GM19043 (cell line): ENCODE measurements at regions not wholly inside any gene's neighbourhood (a gene's known extent, or its start where the extent isn't known, plus 50 kb on each side); places are given as distances from the start of the nearest gene placed in this dataset.
"Not testable (repeated sequence)": the region's sequence is repeated elsewhere in the genome, so short reads cannot be mapped to it uniquely, and the experiment has no call there.

Experiments used
- ATAC-seq: cut with Tn5 transposase; IDR thresholded peaks from one replicate; pipeline ENCODE4 v1.9.1; 2021; ENCODE audit warnings: low read depth; ENCODE audit not compliant: unreplicated experiment

DNA sequence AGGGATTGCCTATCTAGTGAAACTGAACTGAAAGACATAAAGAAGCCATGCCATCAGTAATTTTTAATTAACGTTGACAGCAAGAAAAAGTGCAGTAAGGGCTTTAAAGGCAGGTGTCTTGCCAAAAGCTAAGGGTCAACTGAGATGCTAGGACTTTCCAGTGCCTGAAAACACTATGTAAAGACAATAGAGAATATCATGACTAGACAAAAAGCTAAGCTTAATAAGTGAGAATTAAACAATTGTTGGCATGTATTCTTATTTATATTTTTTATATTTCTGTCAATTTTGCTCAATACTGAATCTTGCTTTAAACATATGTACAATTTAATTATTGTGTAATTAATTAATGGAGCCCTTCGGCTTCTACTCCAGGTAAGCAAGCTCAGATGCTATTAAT, 803.1 kb downstream of the IGSF11 start:
- no peak for ATAC-seq

DNA sequence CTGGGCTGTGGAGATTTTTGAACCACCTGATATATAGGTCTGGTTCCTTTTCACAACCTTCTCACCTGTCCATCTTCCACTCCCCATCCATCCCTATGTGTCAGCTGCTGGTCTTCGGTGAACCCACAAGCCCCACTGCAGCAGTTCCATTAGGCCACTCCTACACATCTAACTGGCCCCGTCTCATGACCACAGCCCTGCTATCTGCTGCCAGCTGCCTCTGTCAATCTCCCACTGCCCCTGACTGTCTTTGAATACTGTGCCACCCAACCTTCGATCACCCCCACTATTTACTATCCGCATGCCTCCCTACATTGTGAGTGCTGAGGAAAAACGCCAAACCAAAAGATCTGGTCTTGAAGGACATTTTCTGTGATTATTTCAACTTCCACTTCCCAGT, 795.4 kb downstream of the IGSF11 start:
- no peak for ATAC-seq

DNA sequence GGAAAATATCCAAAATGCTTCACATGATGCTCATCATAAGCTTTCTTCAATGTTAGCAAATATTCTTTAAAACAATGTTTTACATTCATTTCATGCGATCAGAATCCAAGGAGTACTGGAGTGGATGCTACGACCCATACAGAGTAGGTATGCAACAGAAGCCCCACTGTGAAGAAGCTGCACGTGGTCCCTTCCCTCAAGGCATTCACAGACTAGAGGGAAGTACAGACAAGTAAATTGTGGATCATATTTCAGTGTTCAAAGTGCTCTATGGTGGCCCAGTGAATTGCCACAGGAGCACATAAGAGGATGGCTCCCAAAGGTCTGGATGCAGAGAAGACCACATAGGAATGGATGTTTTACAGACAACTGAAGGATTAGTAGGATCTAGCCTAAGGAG, 789.9 kb downstream of the IGSF11 start:
- ATAC-seq = no peak

DNA sequence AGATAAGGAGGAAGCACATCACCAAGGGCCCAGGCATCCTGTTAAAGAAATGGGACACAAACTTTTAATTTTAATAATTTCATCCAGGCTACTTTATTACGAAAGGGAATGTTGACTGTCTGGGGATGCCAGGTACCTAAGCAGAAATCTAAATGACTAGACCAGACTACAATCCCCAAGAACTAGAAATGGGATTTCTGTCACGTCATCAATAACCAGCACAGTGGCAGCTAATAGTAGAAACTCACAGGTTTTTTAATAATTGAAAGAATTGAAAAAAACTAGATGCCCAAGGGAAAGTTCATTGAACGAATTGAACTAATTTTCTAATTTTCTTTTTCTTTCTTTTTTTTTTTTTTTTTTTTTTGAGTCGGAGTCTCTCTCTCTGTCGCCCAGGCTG, 789.3 kb downstream of the IGSF11 start:
- no peak for ATAC-seq

DNA sequence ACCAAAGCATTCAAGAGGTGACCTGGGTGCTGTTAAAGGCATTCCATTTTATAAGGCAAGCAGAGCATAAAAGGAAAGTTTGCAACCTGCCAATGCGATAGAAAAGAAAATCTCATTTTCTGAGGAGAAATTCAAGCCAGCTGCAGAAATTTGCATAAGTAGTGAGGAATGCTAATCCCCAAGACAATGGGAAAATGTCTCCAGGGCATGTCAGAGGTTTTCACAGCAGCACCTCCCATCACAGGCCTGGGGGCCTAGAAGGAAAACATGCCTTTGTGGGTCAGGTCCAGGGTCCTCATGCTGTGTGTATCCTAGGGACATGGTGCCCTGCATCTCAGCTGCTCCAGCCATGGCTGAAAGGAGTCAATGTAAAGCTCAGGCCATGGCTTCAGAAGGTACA, 775.8 kb downstream of the IGSF11 start:
- ATAC-seq = not testable (repeated sequence)

DNA sequence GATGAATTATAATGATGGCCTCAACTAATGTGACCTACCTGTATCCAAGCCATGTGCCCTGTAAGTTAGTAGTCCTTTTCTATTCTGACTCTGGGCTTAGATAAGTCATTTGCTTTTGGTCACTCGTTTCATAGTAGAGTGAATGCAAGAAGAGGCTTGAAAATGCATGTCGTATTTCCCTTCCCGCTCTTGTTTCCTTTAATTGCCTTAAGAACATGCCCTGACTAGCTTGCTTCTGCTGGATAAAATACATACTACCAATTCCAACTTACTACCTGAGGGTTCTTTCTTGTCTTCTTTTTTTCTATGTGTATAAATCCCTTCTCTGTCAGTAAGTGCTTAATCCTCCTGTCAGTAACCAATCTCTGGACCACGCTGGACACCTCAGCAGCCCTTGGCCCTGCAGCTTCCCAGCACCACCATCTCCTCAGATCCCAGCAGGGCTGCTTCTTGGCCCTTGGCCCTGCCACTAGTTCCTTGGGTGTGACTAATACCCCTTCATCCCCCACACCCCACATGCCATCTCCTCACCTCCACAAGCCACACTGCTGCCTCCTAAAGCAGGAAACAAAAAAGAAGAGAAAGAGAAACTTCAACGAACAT, 771.7 kb downstream of the IGSF11 start:
- ATAC-seq = no peak

DNA sequence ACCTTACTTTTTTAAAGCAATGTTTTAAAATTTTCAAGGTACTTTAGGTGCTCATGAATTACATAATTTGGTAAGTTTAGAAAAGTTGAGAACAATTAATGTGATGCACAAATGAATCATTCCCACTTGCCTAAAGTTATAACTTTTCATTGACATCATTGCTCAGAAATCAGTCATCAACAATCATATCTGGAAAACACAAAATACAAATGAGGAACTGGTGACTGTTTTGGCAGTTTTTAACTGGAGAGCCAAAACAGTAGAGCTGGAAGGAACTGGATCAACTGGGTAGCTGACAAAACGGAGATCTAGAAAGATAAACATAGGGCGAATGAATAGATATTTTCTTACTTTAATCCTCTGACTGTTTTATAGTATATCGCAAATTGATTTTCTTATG, 767.1 kb downstream of the IGSF11 start:
- no peak for ATAC-seq

DNA sequence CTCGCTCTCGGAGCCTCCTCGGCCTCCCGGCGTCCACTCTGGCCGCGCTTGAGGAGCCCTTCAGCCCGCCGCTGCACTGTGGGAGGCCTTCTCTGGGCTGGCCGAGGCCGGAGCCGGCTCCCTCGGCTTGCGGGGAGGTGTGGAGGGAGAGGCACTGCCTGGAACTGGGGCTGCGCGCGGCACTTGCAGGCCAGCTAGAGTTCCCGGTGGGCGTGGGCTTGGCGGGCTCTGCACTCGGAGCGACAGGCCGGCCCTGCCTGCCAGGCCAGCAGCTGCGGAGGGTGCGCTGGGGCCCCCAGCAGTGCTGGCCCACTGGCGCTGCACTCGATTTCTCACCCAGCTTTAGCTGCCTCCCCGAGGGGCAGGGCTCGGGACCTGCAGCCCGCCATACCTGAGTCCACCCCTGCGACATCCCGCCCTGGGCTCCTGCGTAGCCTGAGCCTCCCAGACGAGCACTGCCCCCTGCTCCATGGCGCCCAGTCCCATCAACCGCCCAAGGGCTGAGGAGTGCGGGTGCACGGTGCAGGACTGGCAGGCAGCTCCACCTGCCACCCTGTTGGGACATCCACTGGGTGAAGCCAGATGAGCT, 765.0 kb downstream of the IGSF11 start:
- ATAC-seq = no peak

DNA sequence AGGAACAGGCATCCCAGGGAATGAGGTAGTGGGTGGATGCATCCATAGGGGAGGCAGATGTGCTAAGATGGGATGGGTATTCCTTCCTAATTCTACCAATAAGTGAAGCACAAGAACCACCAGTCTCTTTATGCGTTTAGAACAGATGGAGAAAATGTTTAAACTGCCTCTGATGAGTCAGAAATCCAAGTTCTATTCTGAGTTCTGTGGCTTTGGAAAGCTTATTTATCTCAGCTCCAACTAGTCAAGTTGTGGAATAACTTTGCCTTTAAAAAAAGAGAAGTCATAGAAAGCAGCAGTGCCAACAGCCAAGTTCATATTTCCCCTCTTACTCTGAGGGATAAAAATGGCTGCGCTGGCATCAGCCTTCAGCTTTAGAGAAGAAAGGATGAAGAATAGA, 761.7 kb downstream of the IGSF11 start:
- ATAC-seq = no peak

DNA sequence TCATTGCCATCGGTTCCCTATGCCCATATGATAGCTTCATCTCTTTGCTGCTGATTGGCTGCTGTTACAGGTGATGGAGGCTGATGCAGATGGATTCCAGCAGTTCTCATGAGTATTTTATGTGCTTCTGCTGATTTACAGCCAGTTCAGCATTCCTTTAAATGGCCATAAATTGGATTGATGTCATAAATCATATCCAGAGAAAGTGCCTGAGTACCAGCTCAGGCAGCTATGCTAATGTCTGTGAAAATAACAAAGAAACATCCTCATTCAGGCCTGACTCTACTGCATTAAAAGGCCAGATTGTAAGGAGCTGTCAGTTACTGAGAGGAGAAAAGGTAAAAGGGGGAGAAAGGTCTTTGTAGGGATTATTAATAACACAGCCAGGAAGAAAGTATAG, 756.8 kb downstream of the IGSF11 start:
- no peak for ATAC-seq

DNA sequence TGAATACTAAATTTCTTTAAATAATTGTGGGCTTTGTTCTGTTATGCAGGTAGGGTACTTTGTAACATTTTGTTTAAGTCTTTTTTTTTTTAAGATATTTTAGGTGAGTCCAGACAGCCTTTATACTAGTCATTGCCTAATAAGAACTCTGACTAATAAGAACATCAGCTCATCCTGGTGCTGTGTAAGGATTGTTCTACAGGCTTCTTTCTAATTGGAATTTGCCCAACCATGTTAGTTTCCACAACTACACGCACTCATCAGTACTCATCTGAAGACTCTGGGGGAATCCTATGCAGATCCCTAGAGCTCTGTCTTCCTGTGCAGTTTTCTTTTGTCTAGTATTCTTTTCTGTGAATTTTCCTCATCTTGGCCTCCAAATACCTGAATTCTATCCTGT, 741.8 kb downstream of the IGSF11 start:
- ATAC-seq = no peak

DNA sequence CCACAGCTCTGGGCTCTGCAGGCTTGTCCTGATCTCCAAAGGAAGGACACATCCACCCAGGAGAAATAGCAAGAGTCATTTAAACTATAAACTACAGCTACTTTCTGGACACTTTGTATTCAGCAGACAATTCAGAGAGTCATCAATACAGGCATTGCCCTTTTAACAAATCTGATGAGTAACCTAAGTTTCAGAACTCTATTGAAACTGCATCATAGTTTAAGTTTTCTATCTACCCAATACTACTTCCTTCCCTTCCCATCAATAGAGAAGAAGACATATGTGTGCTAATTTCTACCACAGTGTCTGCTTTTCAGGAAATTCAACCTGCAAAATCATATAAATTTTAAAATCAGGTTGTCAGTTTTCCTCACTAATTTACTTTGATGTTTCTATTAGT, 736.5 kb downstream of the IGSF11 start:
- ATAC-seq = no peak

DNA sequence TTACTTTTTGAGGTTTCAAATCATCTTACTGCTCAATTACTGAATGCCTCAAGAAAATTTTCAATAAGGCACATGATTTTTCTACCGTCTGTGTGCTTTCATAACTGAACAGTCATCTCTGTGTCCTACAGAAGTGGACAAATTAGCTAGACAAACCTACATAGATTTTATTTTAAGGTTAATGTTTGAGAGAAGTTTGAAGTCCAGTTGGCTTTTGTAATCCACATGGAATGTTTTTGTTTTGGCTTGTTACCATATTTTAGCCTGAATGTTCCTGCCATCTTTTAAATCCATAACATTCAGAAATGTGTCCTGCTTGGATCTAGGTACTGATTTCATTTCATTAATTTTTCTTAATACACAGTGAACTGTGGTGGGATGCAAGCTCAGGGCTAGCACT, 730.1 kb downstream of the IGSF11 start:
- ATAC-seq = no peak

DNA sequence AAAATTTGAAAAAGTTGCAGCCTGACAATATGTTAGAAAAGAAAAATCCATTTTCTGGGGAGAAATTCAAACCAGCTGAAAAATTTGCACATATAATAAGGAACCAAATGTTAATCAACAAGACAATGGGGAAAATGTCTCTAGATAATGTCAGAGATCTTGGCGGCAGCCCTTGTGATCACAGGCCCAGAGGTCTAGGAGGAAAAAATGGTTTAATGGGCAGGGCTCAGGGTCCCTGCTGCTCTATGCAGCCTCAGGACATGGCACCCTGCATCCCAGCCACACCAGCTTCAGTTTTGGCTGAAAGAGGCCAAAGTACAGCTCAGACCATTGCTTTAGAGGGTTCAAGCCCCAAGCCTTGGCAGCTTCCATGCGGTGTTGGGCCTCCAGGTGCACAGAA, 701.9 kb downstream of the IGSF11 start:
- no peak for ATAC-seq

DNA sequence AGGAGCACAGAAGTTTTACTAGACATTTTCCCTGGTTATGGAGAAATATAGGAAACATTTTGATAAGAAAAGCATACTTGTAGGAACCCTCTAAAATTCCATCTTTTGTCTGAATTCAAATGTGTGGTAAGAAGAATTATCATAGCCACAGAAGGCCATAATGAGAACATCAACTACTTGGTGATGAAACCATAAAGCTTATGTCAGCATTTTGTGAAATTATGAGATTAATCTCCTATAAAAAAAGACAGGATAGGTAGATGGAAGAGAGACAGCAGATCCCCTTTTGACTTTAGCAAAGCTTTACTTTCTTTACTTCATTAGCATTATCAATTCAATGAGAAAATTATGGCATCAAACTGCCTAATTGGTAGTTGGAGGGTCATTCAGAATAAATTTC, 697.0 kb downstream of the IGSF11 start:
- ATAC-seq = no peak

DNA sequence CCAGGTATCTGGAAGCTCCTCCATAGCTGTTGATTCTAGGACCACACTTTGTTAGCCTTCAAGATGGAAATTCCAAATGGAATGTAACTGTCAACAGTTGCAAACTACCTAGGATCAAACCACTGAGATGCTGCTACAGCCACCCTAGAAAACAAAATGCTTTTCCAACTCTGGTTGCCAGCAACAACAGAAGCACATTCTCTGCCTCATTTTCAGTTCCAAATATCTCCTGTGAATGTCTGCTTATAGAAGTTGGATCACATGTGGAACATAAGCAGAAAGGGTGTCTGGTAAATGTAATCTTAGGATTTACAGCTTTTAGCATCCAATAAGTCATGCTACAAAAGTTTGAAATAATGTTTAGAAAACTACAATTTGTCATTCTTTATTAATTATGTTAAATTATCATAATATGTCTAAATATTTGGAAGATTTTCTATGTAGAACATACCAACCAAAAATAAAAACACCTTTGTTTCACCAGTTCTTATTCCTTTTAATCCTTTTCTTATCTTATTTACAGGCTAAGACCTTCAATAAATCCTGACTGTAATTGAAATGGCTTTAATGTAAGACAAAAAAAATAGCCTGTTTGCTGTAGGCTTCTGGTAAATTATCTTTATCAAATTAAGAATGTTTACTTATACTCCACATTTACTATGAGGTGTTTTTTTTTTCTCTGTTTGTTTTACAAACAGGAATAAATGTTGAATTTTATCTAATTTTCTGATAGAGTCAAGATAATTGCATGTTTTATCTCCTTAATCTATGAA, 687.1 kb downstream of the IGSF11 start:
- no peak for ATAC-seq

DNA sequence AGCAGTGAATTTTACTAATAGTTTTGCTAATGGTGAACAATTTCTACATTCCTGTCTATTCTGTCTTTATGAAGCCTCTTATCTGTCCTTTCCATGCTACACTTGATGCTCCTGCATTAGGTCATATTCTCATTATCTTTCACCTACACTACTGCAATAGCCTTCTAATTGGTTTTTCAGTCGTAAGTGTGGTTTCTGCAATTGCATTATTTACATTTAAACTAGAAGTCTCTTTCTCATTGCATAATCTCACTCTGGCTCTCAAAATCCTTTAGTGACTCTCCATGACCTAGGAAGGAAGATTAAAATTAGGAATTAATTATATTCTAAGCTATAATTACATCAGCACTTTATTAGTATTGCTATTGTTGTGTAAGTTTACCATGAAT, 686.5 kb downstream of the IGSF11 start:
- no peak for ATAC-seq

DNA sequence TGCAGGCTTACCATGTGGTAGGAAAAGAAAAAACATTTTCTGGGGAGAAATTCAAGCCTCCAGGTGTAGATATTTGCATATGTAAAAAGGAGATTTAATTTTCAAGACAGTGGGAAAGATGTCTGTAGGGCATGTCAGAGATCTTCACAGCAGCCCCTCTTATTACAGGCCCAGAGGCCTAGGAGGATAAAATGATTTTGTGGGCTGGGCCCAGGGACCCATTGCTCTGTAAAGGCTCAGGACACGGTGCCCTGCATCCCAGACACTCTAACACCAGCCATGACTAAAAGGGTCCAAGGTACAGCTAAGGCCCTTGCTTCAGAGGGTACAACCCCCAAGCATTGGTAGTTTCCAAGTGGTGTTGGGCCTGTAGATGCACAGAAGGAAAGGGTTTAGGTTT, 680.1 kb downstream of the IGSF11 start:
- ATAC-seq = no peak

DNA sequence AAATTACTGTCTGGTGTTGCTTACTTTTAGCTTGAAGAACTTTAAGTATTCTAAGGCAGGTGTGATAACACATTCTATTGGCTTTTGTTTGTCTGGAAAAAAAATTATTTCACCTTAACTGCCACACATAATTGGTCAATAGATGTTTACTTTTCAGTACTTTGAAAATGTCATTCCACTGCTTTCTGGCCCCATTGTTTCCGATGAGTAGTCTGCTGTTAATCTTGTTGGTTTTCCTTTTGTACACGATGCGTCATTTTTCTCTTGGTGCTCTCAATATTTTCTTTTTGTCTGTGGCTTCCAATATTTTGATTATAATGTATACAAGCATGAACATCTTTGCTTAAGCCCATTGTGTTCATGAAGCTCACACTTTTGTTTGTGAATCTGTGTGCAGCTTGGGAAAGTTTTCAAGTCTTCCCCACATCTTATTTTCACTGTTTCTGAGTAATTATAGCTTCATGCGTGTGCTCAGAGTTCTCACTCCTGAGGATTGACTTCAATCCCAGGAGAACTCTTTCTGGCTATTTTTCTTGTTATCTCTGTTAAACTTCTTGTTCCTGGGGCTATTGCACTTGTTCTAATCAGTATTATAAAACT, 664.7 kb downstream of the IGSF11 start:
- no peak for ATAC-seq

DNA sequence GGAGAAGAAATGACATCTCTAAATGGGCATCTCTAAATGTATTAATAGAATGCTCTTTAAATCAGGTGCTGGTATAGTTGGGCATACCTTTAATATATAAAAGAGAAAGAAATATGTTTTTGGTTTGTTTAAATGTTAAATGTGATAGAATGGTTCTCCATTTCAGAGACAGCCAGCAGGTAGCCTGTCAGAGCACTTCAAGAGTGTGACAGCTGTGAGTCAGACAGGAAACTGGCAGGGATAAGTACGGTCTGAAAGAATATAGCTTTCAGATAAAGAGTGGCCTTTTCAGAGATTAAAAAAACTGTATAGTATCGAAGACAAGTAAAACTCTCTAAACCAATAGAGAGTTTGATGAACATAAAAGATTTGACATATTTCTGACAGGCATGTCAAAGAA, 654.1 kb downstream of the IGSF11 start:
- no peak for ATAC-seq

DNA sequence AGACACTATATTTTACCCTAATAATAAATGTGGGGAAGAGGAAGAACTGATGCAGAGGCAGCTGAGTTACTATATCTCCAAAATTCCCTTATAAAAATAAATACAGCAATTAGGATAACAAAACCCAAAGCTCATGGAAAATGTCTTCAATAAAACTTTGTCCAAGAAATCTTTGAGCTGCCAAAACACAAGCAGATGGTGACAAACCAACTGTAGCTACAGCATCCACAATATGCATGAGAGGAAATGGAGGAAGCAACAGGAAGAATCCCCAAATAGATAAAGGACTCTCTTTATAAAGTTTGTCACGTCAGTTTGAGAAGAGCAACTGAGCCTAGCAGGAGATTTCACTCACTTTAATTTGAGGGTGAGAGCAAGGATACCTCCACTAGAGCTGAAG, 638.2 kb downstream of the IGSF11 start:
- ATAC-seq = no peak

DNA sequence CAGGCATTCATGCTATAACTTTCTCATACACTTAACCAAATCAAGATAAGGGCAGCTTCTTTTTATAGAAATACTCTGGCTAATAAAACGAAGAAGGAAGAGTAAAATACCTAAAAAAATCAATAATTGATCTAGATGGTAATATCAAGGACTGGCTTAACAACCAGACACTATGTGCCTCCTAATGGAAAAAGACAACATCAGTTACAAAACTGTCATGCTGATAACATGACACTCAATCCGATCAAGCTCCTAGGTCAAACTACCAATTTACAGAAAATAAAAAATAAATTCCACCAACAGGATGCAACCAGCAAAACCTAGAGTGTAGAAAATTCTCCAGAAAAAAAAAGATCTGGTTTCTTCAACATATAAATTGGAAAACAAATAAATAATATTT, 634.6 kb downstream of the IGSF11 start:
- no peak for ATAC-seq
